H1 (cell line): ENCODE measurements at regions not wholly inside any gene's neighbourhood (a gene's known extent, or its start where the extent isn't known, plus 50 kb on each side); places are given as distances from the start of the nearest gene placed in this dataset.

Experiments
- CTCF ChIA-PET: fragments of 300-600 bp; sonication (Branson Sonifier 250); formaldehyde crosslinking; loops from one replicate; lab custom pipeline; 2021; ENCODE audit not compliant: partially characterized antibody; lab: Charles Lee
- POLR2A ChIA-PET: fragments of 300-600 bp; sonication (Branson Sonifier 250); formaldehyde crosslinking; loops from one replicate; lab custom pipeline; 2021; ENCODE audit warnings: inconsistent platforms; ENCODE audit not compliant: partially characterized antibody; lab: Charles Lee
- DNase-seq, 2 experiments: peaks; one replicate each; pipeline versions ENCODE4 v3.0.0 to v3.0.0-alpha.2; 2010 to 2022; ENCODE audit warnings: low spot score in 2 of 2, low read depth in 1 of 2, mixed read lengths in 1 of 2
- FAIRE-seq: peaks from 2 replicates; lab custom pipeline; 2011; peaks lifted over from hg19 to GRCh38; lab: Jason Lieb, UNC
- H2AFZ ChIP-seq: 2 replicates; pipeline ENCODE4 v1.8.1; 2012; ENCODE audit warnings: low read length, inconsistent platforms
- H2AK5ac ChIP-seq: 2 replicates; pipeline ENCODE4 v1.6.1; 2013; ENCODE audit warnings: low read depth, low read length
- H2BK120ac ChIP-seq: replicated peaks from 2 replicates; pipeline ENCODE3; 2013; ENCODE audit warnings: low read depth, low read length, inconsistent platforms
- H2BK12ac ChIP-seq: 2 replicates; pipeline ENCODE4 v1.6.1; 2013; ENCODE audit warnings: low read depth, low read length
- H2BK15ac ChIP-seq: 2 replicates; pipeline ENCODE4 v1.6.1; 2013; ENCODE audit warnings: low read length
- H2BK20ac ChIP-seq: 2 replicates; pipeline ENCODE4 v1.6.1; 2013; ENCODE audit warnings: low read length
- H2BK5ac ChIP-seq: 2 replicates; pipeline ENCODE4 v1.6.1; 2013; ENCODE audit warnings: low read depth, low read length
- H3K14ac ChIP-seq: 2 replicates; pipeline ENCODE4 v1.6.1; 2013; ENCODE audit warnings: inconsistent platforms; ENCODE audit not compliant: insufficient read length
- H3K18ac ChIP-seq: 2 replicates; pipeline ENCODE4 v1.6.1; 2013; ENCODE audit warnings: low read length; ENCODE audit errors: extremely low read depth
- H3K23ac ChIP-seq: 2 replicates; pipeline ENCODE4 v1.6.1; 2013; ENCODE audit warnings: inconsistent platforms; ENCODE audit not compliant: insufficient read length
- H3K23me2 ChIP-seq: 2 replicates; pipeline ENCODE4 v1.6.1; 2013; ENCODE audit warnings: low read depth, low read length
- H3K27ac ChIP-seq: 2 replicates; pipeline ENCODE4 v1.6.1; 2011; ENCODE audit warnings: low read depth, low read length, inconsistent platforms
- H3K27me3 ChIP-seq, 4 experiments: replicated peaks in 1 of 4; 1 replicate in 1 of 4; 2 replicates in 3 of 4; pipeline versions ENCODE4 v1.6.1 to v1.8.1; 2011 to 2013; ENCODE audit warnings: low read length in 3 of 4, mild to moderate bottlenecking in 3 of 4, inconsistent platforms in 2 of 4, mixed read lengths in 2 of 4, moderate library complexity in 1 of 4; ENCODE audit not compliant: control insufficient read depth in 3 of 4, insufficient read depth in 3 of 4; ENCODE audit errors: extremely low read depth in 1 of 4
- H3K36me3 ChIP-seq, 4 experiments: 2 replicates each; pipeline versions ENCODE4 v1.6.1 to v1.8.1; 2011 to 2013; ENCODE audit warnings: mild to moderate bottlenecking in 4 of 4, low read length in 3 of 4, moderate library complexity in 2 of 4, control low read depth in 1 of 4, inconsistent platforms in 1 of 4; ENCODE audit not compliant: insufficient read depth in 4 of 4, control insufficient read depth in 2 of 4
- H3K4ac ChIP-seq: replicated peaks from 2 replicates; pipeline ENCODE3; 2013; ENCODE audit warnings: low read length, low read depth, mixed read lengths, inconsistent platforms; ENCODE audit not compliant: insufficient read length
- H3K4me1 ChIP-seq, 4 experiments: replicated peaks in 1 of 4; 1 replicate in 1 of 4; 2 replicates in 3 of 4; pipeline versions ENCODE4 v1.6.1 to v1.8.1; 2011 to 2013; ENCODE audit warnings: low read length in 3 of 4, inconsistent platforms in 2 of 4, mixed read lengths in 1 of 4; ENCODE audit not compliant: insufficient read depth in 4 of 4, control insufficient read depth in 3 of 4
- H3K4me2 ChIP-seq, 2 experiments: 2 replicates each; pipeline versions ENCODE4 v1.6.1 to v1.8.1; 2011 to 2013; ENCODE audit warnings: low read depth in 2 of 2, low read length in 2 of 2, control low read depth in 1 of 2, inconsistent platforms in 1 of 2, mild to moderate bottlenecking in 1 of 2; ENCODE audit not compliant: insufficient read depth in 1 of 2
- H3K4me3 ChIP-seq, 4 experiments: fragments of 200-600, 300-600 bp in 1 of 4; sonication (generic), shearing (Covaris generic), sonication (Bioruptor Twin) in 1 of 4; 2 replicates each; pipeline versions ENCODE4 v1.5.1 to v1.8.1; 2011 to 2016; ENCODE audit warnings: low read length in 4 of 4, low read depth in 3 of 4, control low read depth in 2 of 4, inconsistent platforms in 2 of 4, mild to moderate bottlenecking in 2 of 4, mixed read lengths in 1 of 4, moderate library complexity in 1 of 4; ENCODE audit not compliant: insufficient read depth in 2 of 4; ENCODE audit errors: extremely low read depth in 1 of 4
- H3K56ac ChIP-seq: replicated peaks from 2 replicates; pipeline ENCODE3; 2013; ENCODE audit warnings: low read depth, mild to moderate bottlenecking, mixed read lengths, low read length, inconsistent platforms; ENCODE audit not compliant: insufficient read length
- H3K79me1 ChIP-seq: 2 replicates; pipeline ENCODE4 v1.6.1; 2013; ENCODE audit warnings: low read depth, low read length, control low read depth
- H3K79me2 ChIP-seq, 2 experiments: 2 replicates each; pipeline versions ENCODE4 v1.6.1 to v1.8.1; 2012 to 2013; ENCODE audit warnings: low read length in 2 of 2, mild to moderate bottlenecking in 2 of 2, inconsistent platforms in 1 of 2; ENCODE audit not compliant: insufficient read depth in 2 of 2, control insufficient read depth in 1 of 2
- H3K9ac ChIP-seq, 4 experiments: replicated peaks in 1 of 4; 1 replicate in 1 of 4; 2 replicates in 3 of 4; pipeline versions ENCODE4 v1.6.1 to v1.8.1; 2011 to 2013; ENCODE audit warnings: low read depth in 3 of 4, low read length in 3 of 4, control low read depth in 2 of 4, mild to moderate bottlenecking in 2 of 4, moderate library complexity in 2 of 4, inconsistent platforms in 1 of 4; ENCODE audit errors: extremely low read depth in 1 of 4
- H3K9me3 ChIP-seq, 2 experiments: 2 replicates each; pipeline versions ENCODE4 v1.6.1 to v1.8.1; 2012 to 2013; ENCODE audit warnings: mild to moderate bottlenecking in 2 of 2, moderate library complexity in 2 of 2, control low read depth in 1 of 2, inconsistent platforms in 1 of 2, low read depth in 1 of 2, low read length in 1 of 2, mixed read lengths in 1 of 2; ENCODE audit not compliant: insufficient read depth in 2 of 2
- H4K20me1 ChIP-seq, 2 experiments: replicated peaks in 1 of 2; 2 replicates each; pipeline versions ENCODE3 to v1.8.1; 2011 to 2013; ENCODE audit warnings: inconsistent platforms in 2 of 2, low read length in 2 of 2, mild to moderate bottlenecking in 1 of 2; ENCODE audit not compliant: insufficient read depth in 2 of 2, control insufficient read depth in 1 of 2
- H4K5ac ChIP-seq: 2 replicates; pipeline ENCODE4 v1.6.1; 2013; ENCODE audit warnings: low read length, low read depth, mixed read lengths, inconsistent platforms; ENCODE audit not compliant: insufficient read length
- H4K8ac ChIP-seq: 2 replicates; pipeline ENCODE4 v1.8.0; 2013; ENCODE audit warnings: mild to moderate bottlenecking, moderate library complexity, low read length, inconsistent platforms; ENCODE audit not compliant: insufficient read depth; ENCODE audit errors: extremely low read depth
- H4K91ac ChIP-seq: replicated peaks from 2 replicates; pipeline ENCODE3; 2013; ENCODE audit warnings: low read length, mixed read lengths, inconsistent platforms; ENCODE audit not compliant: insufficient read length
- HDAC2 ChIP-seq, 2 experiments: fragments of 300-600 bp in 1 of 2; sonication (generic) in 1 of 2; IDR thresholded peaks; 2 replicates each; pipeline ENCODE4 v1.6.1; 2011 to 2012; ENCODE audit warnings: low read depth in 2 of 2, low read length in 2 of 2, mild to moderate bottlenecking in 2 of 2, moderate library complexity in 2 of 2, borderline replicate concordance in 1 of 2, inconsistent platforms in 1 of 2
- NANOG ChIP-seq: IDR thresholded peaks from 2 replicates; pipeline ENCODE4 v1.6.1; 2011; ENCODE audit warnings: low read length, low read depth, mild to moderate bottlenecking, inconsistent platforms; ENCODE audit not compliant: insufficient read depth, poor library complexity, severe bottlenecking
- TBP ChIP-seq: IDR thresholded peaks from 2 replicates; pipeline ENCODE4 v1.6.1; 2011; ENCODE audit warnings: low read depth, low read length, improper control_type of control experiment
- WGBS, 2 experiments: shearing (Covaris generic) in 1 of 2; methylation state at CpG; one replicate each; pipeline versions ENCODE4 v1.1.6 to v1.1.7; 2013 to 2015; ENCODE audit warnings: low lambda C conversion rate in 2 of 2, mixed read lengths in 2 of 2, inconsistent platforms in 1 of 2, low coverage in 1 of 2, missing lambda C conversion rate in 1 of 2; ENCODE audit not compliant: insufficient replicate concordance in 2 of 2, insufficient coverage in 1 of 2, insufficient read length in 1 of 2; ENCODE audit errors: extremely low coverage in 1 of 2, missing lambda C conversion rate in 1 of 2; 5-methylcytosine and 5-hydroxymethylcytosine counted together

DNA sequence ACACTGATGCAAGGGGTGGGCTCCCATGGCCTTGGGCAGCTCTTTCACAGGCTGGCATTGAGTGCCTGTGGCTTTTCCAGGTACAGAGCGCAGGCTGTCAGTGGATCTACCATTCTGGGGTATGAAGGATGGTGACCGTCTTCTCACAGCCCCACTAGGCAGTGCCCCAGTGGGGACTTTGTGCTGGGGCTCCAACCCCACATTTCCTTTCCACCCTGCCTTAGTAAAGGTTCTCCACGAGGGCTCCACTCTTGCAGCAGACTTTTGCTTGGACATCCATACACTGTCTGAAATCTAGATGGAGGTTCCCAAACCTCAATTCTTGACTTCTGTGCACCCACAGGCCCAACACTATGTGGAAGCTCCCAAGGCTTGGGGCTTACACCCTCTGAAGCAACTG lies 107.9 kb upstream of the ECI2 start:
- CTCF ChIA-PET = no interaction called here
- H2BK20ac ChIP-seq = no peak overlapping the region
- POLR2A ChIA-PET = no interaction called here
- H3K4me1 ChIP-seq = no peaks in the 10 kb centered on the region
- no peak overlapping the region for H3K14ac ChIP-seq
- H3K56ac ChIP-seq = no peak overlapping the region
- H3K27ac ChIP-seq = no peak overlapping the region
- no peaks in the 10 kb centered on the region for H4K20me1 ChIP-seq
- WGBS, 2 experiments = 82% methylated on average over 3 of the region's 3 CpGs; no CpG with 5 or more reads in 1 of the 2 experiments
- H4K91ac ChIP-seq = no peak overlapping the region
- no peak for TF ChIP-seq TBP
- no peak for TF ChIP-seq HDAC2 (IDR thresholded peaks at IDR 0.05; ENCODE audit: borderline replicate concordance in 1 of 2, low read depth in 2 of 2, low read length in 2 of 2)
- no peak for TF ChIP-seq NANOG
- H2BK15ac ChIP-seq = no peak overlapping the region
- no peaks in the 10 kb centered on the region for H3K36me3 ChIP-seq
- H4K5ac ChIP-seq = no peak overlapping the region
- no peak overlapping the region for H2BK12ac ChIP-seq
- H3K4me3 ChIP-seq = no peak overlapping the region
- no peaks in the 10 kb centered on the region for H3K79me1 ChIP-seq
- no peak for DNase-seq
- H3K27me3 ChIP-seq = no peaks in the 10 kb centered on the region
- no peaks in the 10 kb centered on the region for H3K79me2 ChIP-seq
- no peak overlapping the region for H3K23ac ChIP-seq
- no peak for FAIRE-seq
- H3K4me2 ChIP-seq = no peak overlapping the region
- peaks cover 7 to 14% of the 10 kb centered on the region in 2 experiments; a peak in 3 of 4 replicates for H3K9me3 ChIP-seq
- H2BK120ac ChIP-seq = no peak overlapping the region
- no peaks in the 10 kb centered on the region; the same call in 1 of the 2 replicates for H3K23me2 ChIP-seq
- no peak overlapping the region for H3K4ac ChIP-seq
- no peak overlapping the region for H2AFZ ChIP-seq
- H2AK5ac ChIP-seq = no peak overlapping the region
- H2BK5ac ChIP-seq = no peak overlapping the region
- no peak overlapping the region for H4K8ac ChIP-seq
- no peak overlapping the region for H3K9ac ChIP-seq
- no peak overlapping the region for H3K18ac ChIP-seq
